Left lung (tissue), 4 donors: ENCODE measurements at regions not wholly inside any gene's neighbourhood (a gene's known extent, or its start where the extent isn't known, plus 50 kb on each side); places are given as distances from the start of the nearest gene placed in this dataset.
"Not testable (repeated sequence)": the region's sequence is repeated elsewhere in the genome, so short reads cannot be mapped to it uniquely, and the experiment has no call there.

Experiments used
- ATAC-seq: fragments of 200-7000 bp; cut with Tn5 transposase; one replicate; pipeline ENCODE4 v1.9.1; 2020; ENCODE audit warnings: moderate library complexity
- DNase-seq, 4 donors: peaks; one replicate each; pipeline ENCODE4 v3.0.0-alpha.2; 2013 to 2020
- H3K27ac ChIP-seq, 2 donors: fragments of 200-600 bp; sonication (generic) in 1 of 2; one replicate each; pipeline versions ENCODE4 v1.5.0 to v1.8.0; 2020 to 2021
- H3K27me3 ChIP-seq, 2 donors: fragments of 200-600 bp; sonication (generic) in 1 of 2; one replicate each; pipeline versions ENCODE4 v1.5.0 to v1.8.0; 2020 to 2021
- H3K36me3 ChIP-seq, 2 donors: fragments of 200-600 bp; sonication (generic) in 1 of 2; one replicate each; pipeline versions ENCODE4 v1.5.0 to v1.8.0; 2020 to 2021
- H3K4me1 ChIP-seq, 2 donors: fragments of 200-600 bp; one replicate each; pipeline ENCODE4 v1.8.0; 2021
- H3K4me3 ChIP-seq, 2 donors: fragments of 200-600 bp; sonication (generic) in 1 of 2; one replicate each; pipeline versions ENCODE4 v1.5.0 to v1.8.0; 2020 to 2021; ENCODE audit warnings: mild to moderate bottlenecking in 1 of 2
- H3K9me3 ChIP-seq, 2 donors: fragments of 200-600 bp; sonication (generic) in 1 of 2; one replicate each; pipeline versions ENCODE4 v1.5.0 to v1.8.0; 2020 to 2021
- intact Hi-C, 2 donors: fragments of 100-400 bp; cut with DNase I; formaldehyde crosslinking; loops; one replicate each; pipeline versions ENCODE4 v1.11.2 to v1.14.2; 2022
- TF ChIP-seq, protein P1 (sequence below), 2 donors: fragments of 200-600 bp; sonication (generic) in 1 of 2; IDR thresholded peaks; one replicate each; pipeline versions ENCODE4 v1.5.0 to v1.8.0; 2021; ENCODE audit warnings: antibody characterized with exemption in 2 of 2
- donor health status: DM: no; HTN: yes; CAD: no.
- donor health status: DM: no; HTN: no; CAD: no.

DNA sequence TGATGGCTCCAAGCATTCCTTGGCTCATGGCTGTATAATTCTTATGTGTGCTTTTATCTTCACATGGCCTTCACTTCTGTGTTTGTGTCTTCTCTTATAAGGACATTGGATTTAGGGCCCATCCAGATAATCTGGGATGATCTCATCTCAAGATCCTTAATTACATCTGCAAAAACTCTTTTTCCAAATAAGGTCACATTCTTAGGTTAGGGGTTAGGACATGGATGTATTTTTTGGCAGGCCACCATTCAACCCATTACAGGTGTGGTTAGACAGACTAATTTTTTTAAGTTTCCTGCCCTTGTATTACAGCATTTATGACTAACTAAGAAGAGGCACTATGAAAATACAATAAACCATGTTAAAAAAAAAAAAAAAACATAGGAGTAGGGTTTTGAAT, 254.0 kb downstream of the TPBG start:
- H3K4me3 ChIP-seq: no peak overlapping the region
- no peak for ATAC-seq
- intact Hi-C loops: no loop called here
- TF ChIP-seq, protein P1, sequence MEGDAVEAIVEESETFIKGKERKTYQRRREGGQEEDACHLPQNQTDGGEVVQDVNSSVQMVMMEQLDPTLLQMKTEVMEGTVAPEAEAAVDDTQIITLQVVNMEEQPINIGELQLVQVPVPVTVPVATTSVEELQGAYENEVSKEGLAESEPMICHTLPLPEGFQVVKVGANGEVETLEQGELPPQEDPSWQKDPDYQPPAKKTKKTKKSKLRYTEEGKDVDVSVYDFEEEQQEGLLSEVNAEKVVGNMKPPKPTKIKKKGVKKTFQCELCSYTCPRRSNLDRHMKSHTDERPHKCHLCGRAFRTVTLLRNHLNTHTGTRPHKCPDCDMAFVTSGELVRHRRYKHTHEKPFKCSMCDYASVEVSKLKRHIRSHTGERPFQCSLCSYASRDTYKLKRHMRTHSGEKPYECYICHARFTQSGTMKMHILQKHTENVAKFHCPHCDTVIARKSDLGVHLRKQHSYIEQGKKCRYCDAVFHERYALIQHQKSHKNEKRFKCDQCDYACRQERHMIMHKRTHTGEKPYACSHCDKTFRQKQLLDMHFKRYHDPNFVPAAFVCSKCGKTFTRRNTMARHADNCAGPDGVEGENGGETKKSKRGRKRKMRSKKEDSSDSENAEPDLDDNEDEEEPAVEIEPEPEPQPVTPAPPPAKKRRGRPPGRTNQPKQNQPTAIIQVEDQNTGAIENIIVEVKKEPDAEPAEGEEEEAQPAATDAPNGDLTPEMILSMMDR (IDR thresholded peaks at IDR 0.05): no peak
- DNase-seq: no peak
- peaks cover 0 to 6% of the 10 kb centered on the region in 2 donors for H3K9me3 ChIP-seq
- no peaks in the 10 kb centered on the region for H3K36me3 ChIP-seq
- H3K27ac ChIP-seq: no peak overlapping the region
- no peaks in the 10 kb centered on the region for H3K4me1 ChIP-seq
- no peaks in the 10 kb centered on the region for H3K27me3 ChIP-seq

DNA sequence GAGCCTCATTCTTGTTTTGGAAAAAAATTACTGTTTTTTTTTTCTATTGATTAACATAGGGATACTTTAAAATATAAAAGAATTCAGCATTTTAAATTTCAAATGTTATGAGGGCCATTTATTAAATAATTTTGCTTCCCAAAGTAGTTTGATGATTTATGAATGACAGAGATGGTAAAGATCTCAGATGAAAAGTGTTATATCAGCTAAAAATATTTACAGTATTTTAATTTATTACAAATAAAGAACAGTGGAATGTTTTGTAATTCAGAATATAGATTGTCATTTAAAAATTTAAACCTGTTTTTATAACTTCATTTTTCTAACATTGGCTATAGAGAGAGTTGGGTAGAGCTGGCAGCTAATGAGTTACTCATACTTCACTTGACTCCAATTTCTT, 256.0 kb downstream of the TPBG start:
- DNase-seq: no peak
- no peaks in the 10 kb centered on the region for H3K4me1 ChIP-seq
- ATAC-seq: no peak
- H3K27ac ChIP-seq: no peak overlapping the region
- H3K4me3 ChIP-seq: no peak overlapping the region
- H3K27me3 ChIP-seq: no peaks in the 10 kb centered on the region
- intact Hi-C loops: no loop called here
- no peaks in the 10 kb centered on the region for H3K36me3 ChIP-seq
- TF ChIP-seq, protein P1 (IDR thresholded peaks at IDR 0.05): no peak
- peaks cover 0 to 6% of the 10 kb centered on the region in 2 donors for H3K9me3 ChIP-seq

DNA sequence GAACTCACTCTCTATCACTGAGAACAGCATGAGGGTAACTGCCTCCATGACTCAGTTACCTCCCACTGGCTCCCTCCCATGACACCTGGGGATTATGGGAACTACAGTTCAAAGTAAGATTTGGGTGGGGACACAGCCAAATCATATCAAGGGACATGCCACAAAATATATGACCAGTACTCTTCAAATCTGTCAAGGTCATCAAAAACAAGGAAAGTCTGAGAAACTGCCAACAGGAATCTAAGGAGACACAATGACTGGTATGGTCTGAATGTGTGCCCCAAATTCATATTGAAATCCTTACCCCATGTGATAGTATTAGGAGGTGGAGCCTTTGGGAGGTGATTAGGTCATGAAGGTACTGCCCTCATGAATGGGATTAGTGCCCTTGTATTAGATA, 258.8 kb downstream of the TPBG start:
- H3K9me3 ChIP-seq: peaks cover 0 to 6% of the 10 kb centered on the region in 2 donors
- ATAC-seq (no peak), DNase-seq (no peak)
- intact Hi-C loops: no loop called here
- no peaks in the 10 kb centered on the region for H3K27me3 ChIP-seq
- H3K4me3 ChIP-seq: no peak overlapping the region
- no peaks in the 10 kb centered on the region for H3K4me1 ChIP-seq
- H3K27ac ChIP-seq: no peak overlapping the region
- TF ChIP-seq, protein P1 (IDR thresholded peaks at IDR 0.05): no peak
- no peaks in the 10 kb centered on the region for H3K36me3 ChIP-seq

DNA sequence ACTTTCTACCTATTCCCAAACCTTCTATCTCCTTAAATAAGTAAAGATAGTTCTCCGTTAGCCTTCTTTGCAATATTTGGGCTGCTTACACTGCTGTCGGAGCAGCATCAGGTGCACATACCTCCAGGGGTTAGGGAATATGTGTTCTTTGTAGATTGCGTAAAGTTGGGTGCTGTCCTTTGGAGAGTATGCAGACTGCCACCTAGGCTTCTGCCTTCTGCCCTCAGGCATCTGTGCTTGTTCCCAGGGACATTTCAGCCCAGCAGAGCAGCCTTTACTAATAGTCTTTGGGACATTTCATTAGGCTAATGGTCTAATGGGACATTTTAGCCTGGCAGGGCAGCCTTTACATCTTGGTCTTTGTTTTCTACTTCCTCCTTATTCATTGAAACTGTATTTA, 260.6 kb downstream of the TPBG start:
- H3K4me1 ChIP-seq: no peaks in the 10 kb centered on the region
- H3K4me3 ChIP-seq: no peak overlapping the region
- H3K36me3 ChIP-seq: no peaks in the 10 kb centered on the region
- H3K27ac ChIP-seq: no peak overlapping the region
- peaks cover 0 to 6% of the 10 kb centered on the region in 2 donors for H3K9me3 ChIP-seq
- intact Hi-C loops: no loop called here
- ATAC-seq (no peak), DNase-seq (no peak)
- TF ChIP-seq, protein P1 (IDR thresholded peaks at IDR 0.05): no peak
- no peaks in the 10 kb centered on the region for H3K27me3 ChIP-seq

DNA sequence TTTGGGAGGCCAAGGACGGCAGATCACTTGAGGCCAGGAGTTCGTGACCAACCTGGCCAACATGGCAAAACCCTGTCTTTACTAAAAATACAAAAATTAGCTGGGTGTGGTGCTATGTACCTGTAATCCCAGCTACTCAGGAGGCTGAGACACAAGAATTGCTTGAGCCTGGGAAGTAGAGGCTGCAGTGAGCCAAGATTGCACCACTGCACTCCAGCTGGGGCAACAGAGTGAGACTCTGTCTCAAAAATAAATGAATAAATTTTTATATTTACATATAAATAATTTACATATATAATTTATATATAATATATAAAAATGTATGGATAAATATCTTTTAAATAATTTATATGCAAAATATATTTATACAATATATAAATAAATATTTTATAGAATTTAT, 263.3 kb downstream of the TPBG start:
- H3K9me3 ChIP-seq, ATAC-seq, DNase-seq: not testable (repeated sequence)

DNA sequence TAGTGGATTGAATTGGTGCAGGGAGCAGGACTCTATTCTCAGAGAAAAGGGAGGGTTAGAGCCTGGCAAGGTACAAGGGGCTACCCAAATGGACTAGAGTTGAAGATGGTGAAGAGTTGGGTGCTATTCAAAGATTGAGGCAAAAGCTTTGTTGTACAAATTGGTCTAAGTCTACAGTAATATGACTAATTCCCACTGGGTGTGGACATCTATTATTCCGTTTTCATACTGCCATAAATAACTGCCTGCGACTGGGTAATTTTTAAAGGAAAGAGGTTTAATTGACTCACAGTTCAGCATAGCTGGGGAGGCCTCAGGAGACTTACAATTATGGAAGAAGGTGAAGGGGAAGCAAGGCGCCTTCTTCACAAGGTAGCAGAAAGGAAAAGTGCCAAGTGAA, 266.3 kb downstream of the TPBG start:
- Histone ChIP-seq H3K27me3 (no peaks in the 10 kb centered on the region), H3K36me3 (no peaks in the 10 kb centered on the region), H3K9me3 (no peaks in the 10 kb centered on the region), H3K4me1 (no peaks in the 10 kb centered on the region), H3K27ac (no peak overlapping the region), H3K4me3 (no peak overlapping the region)
- intact Hi-C loops: no loop called here
- TF ChIP-seq, protein P1 (IDR thresholded peaks at IDR 0.05): no peak
- ATAC-seq: no peak
- DNase-seq: no peak

More for the DNA sequence above, 263.3 kb downstream of the TPBG start:
- H3K27ac ChIP-seq, H3K4me1 ChIP-seq, H3K27me3 ChIP-seq, intact Hi-C loops, H3K36me3 ChIP-seq, H3K4me3 ChIP-seq: not testable (repeated sequence)
